Inferior parietal cortex (tissue), 1 donor: ENCODE measurements at regions not wholly inside any gene's neighbourhood (a gene's known extent, or its start where the extent isn't known, plus 50 kb on each side); places are given as distances from the start of the nearest gene placed in this dataset.
"Not testable (repeated sequence)": the region's sequence is repeated elsewhere in the genome, so short reads cannot be mapped to it uniquely, and the experiment has no call there.

Experiments used
- DNase-seq: peaks from one replicate; pipeline ENCODE4 v3.0.0-alpha.2; 2016; ENCODE audit errors: extremely low spot score

DNA sequence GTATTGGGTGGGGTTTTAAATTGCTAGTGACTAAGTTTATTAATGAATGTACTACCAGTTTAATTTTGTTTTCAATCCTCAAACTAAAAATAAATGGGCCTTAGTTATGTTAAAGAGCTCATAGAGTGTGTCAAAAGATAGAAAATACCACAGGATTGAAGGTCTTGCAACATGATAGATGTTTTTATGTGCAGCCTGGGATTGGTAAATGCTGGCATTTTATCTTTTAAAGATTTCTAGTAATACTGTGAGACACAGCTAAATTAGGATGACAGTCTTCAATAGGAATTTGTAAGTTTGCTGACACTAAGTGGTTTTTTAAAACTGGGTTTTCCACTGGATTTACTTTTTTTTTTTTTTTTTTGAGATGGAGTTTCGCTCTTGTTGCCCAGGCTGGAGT, 122.3 kb downstream of the HAUS1 start:
- no peak for DNase-seq

DNA sequence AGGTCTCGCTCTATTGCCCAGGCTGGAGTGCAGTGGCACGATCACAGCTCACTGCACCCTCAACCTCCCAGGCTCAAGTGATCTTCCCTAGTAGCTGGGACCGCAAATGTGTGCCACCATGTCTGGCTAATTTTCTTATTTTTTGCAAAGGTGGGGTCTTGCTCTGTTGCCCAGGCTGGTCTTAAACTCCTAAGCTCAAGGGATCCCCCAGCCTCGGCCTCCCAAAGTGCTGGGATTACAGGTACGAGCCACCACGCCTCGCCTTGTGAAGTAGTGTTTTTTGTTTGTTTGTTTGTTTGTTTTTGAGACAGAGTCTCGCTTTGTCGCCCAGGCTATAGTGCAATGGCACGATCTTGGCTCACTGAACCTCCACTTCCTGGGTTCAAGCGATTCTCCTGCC, 125.5 kb downstream of the HAUS1 start:
- not testable (repeated sequence) for DNase-seq

DNA sequence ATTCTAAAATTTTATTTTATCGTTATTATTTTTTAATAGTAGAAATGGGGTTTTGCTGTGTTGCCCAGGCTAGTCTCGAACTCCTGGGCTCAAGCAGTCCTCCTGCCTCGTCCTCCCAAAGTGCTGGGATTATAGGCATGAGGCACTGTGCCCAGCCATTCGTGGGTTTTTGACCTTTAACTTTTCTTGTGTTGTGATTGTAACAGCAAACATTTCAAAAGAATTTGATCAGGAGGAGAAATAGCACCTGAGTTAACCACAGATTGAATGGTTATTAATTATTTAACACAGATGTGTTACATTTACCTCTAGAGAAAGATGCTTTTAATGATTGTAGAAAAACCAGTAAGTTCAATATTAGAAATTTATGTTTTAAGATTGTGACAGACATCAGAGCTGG, 132.0 kb downstream of the HAUS1 start:
- DNase-seq: no peak

DNA sequence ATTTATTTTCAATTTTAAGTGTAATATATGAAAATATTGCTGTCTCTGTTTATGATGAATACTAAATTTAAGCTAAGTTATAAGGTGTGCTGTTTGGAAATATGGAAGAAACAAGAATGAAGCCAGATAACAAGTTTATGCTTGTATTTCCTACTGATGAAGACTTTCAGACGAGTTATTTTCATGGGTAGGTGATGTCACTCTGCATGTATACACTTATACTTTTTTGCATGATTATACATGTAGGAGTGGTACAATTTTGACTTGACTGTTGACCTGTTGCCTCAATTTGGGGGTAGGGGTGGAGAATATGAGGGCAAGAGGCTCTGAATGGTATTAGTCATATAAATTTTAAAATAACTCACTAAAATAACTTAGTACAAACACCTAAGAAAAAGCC, 133.7 kb downstream of the HAUS1 start:
- no peak for DNase-seq

DNA sequence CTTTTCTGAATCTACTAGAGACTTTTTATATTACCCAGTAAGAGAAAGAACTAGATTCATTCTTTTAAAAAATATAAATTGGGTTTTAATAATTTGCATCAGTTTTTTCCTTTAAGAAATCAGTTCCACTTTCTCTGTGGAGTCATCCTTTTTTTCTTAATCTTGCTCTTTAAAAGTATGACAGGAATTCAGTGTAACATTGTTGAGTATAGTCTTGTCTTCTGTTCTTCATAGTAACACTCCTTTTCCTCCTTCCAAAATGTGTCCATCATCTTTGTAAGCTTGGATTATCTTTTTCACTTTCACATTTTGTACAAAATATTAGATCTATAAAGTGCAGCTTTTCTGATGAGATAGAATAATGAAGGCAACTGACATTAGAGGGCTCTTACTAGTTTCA, 135.4 kb downstream of the HAUS1 start:
- no peak for DNase-seq

DNA sequence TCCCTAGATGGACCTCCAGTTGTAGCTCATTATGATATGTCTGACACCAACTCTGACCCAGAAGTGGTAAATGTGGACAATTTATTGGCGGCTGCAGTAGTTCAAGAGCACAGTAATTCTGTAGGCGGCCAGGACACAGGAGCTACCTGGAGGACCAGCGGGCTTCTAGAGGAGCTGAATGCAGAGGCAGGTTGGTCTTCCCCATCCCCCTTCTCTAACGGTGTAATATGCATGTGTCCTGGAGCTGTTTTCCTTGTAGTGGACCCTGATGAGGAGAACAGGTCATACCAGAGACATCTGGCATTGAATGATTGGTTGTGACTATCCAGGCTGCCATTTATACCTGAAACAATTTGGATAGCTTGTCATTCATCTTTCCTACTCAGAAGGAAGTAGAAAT, 135.8 kb downstream of the HAUS1 start:
- DNase-seq: no peak

DNA sequence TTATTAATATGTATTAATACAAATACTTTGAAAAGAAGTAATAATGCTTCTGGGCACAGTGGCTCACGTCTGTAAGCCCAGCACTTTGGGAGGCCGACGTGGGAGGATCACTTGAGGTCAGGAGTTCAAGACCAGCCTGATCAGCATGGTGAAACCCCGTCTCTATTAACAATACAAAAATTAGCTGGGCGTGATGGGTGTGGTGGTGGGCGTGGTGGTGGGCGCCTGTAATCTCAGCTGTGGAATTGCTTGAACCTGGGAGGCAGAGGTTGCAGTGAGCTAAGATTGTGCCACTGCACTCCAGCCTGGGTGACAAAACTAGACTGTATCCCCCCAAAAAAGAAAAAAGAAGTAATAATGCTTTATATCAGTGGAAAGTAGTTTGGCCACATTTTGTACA, 137.2 kb downstream of the HAUS1 start:
- not testable (repeated sequence) for DNase-seq

DNA sequence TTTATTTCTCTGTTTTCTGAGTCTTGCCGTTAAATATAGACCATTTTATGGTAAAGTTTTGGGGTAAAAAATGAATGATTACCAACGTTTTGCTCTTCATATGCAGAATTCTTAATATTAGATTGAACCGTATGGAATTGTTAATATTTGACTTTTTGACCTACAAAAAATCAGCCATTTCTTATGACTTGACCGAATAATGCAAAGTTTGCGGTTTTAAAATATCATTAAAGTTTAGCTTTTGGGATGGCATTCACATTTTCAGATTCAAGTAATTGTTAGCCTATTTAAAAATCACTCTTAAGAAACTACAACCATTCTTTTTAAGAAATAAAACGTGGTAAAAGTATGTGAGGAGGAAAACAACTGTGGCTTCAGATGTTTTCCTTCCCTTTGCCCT, 138.0 kb downstream of the HAUS1 start:
- DNase-seq: no peak

DNA sequence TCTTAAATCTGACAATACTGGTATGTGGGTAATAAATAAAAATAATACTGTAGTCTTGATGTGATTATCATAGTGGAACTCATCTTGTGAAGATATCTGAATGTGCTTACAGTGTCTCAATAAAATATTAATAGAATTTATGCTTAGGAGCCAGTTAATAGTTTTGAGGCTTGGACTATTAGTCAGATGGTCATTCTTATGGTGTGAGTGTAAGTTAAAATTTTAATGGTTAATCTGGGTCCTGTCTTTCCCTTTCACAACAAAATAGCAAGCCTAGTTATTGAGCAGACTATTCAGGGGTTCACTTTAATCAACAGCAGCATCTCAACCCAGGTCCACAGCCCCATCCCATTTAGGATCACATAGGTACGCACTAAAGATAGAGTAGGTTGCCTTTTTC, 138.9 kb downstream of the HAUS1 start:
- no peak for DNase-seq

DNA sequence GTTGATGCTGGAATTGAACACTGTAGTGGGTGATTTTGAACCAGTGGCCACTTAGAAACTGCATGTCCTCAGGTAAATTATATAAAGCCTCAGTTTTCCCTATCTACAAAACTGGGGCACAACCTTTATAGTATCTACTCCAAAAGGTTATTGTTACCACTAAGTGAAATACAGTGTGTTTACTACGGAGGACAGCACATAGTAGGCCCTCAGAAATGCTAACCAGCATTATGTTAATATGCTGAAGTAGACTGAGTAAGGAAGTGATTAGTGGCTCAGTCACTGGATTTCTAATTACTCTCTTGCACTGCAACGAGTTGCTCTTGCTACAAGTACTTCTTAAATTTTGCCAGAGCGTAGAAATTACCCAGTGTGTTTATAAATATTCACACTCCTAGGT, 139.5 kb downstream of the HAUS1 start:
- no peak for DNase-seq

DNA sequence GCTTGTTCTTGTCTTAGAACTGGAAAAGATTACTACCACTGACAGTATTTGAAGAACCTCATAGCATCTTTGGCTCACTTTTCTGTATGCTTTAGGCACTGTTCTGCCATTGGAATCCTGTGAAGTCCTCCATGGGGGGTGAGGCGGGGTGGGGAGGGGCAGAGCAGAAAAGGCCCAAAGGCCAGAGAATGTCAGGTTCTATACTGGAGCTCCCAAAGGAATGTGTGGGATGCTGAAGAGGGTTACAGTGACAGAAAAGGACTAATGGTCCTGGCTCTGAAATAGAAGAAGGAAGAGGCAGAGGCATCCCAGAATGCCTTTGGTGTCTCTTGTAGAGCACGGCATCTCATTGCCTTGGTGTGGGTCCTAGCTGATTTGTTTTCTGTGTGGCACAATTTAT, 141.9 kb downstream of the HAUS1 start:
- DNase-seq: no peak

DNA sequence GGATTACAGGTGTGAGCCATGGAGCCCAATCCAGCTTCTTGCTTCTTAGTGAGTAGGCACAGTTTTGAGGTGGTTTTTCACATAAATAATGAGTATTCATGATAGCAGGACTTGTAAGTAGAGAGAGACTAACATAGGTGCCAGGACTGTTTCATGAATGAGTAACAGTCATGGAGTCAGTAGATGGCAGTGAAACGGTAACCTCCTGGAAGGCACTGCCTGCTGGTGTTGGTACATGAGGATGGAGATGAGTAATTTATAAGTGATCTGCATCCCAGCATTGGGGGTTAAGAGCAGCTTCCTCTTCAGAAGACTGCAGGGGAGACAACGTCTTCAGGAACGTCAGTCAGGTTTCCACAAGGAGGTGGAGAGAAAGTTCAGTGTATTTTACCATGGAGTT, 143.8 kb downstream of the HAUS1 start:
- no peak for DNase-seq

DNA sequence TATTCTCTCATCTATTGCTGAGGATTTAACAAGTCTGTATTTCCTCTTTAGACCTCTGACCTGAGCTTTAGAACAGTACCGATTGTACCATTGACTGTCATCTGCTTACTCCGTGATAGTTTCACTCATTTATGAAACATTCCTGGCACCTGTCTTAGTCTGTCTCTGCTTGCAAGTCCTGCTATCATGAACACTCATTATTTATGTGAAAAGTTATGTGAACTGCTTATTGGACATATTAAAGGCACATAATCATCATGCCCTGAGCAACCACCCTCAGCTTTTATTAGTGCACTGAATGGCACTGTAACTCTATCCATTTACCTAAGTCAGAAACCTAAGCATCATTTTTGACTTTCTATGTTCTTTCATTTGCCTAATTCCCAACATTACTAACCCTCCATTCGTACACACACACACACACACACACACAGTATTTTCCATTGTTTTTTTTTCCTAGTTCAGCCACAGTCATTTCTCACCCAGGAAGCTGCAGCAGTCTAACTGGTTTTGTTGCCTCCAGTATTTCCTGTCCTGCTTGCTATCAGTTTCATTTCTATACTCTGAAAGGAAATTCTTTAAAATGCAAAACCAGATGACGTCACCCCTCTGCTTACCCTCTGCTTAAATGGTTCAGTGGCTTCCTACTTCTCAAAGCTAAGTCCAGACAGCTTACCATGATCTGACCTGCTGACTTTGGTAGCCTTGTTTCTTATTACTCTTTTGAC, 146.1 kb downstream of the HAUS1 start:
- no peak for DNase-seq

DNA sequence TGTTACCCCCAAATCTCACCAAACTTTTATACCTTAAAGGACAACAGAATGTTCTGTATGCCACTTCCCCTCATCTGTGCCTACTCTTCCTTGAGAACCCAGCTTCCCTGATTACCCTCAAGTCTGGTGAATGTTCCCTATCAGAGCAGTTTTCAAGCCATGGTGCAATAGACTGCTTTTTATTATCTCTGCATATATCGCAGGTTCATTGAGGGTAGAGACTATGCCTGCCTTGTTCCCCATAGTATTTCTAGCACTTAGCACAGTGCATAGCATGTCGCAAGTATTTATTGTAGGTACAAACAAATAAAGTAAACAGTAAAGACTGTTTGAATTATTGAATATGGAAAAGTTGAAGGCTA, 146.6 kb downstream of the HAUS1 start:
- no peak for DNase-seq

DNA sequence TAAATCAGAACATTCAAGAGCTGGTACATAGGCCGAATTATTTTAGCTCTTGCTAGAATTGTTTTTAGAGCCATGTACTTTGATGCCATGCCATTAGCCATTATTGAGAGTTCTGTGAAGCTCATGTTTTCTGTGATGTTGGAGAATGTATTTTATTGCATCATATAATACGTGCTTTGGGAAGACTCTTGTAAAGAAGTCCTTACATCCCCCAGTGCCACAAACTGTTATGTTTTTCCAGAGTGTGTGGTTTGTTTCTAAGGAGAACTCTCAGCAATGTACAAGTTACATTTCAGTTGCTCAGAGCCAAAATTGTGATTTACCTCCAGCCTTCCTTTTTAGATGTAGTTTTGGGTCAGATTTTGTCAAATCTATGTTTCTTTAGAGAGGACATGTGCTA, 148.6 kb downstream of the HAUS1 start:
- no peak for DNase-seq

DNA sequence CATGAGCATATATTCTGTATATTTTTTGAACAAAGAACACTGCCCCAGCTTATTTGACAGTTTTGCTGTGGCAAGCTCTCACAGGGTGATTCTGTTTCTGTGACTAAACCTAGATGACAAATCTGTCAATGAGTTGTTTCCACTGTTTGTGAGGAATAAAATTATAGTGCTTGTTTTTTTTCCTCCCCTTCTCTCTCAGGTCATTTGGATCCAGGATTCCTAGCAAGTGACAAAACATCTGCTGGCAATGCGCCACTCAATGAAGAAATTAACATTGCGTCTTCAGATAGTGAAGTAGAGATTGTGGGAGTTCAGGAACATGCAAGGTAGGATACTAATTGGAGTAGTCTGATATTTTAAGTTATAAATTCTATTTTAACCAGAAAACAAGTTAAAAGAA, 149.3 kb downstream of the HAUS1 start:
- no peak for DNase-seq

DNA sequence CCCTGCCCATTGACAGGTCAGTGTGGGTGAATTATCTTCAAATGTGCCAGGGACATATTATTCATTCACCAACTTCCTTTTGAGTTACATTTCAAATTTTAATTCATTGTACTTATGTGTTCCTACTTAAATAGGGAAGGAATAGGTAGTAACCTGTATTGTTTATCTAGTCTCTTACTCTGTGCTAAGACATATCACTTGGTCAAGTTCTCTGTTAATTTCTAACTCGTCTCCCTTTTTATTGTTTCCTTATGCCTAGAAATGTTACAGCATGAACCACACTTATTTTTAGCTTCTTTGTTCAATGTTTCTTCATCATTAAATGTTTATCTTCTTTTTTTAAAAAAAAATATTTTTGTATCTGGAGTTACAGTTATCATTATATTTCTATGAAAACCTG, 151.9 kb downstream of the HAUS1 start:
- no peak for DNase-seq

DNA sequence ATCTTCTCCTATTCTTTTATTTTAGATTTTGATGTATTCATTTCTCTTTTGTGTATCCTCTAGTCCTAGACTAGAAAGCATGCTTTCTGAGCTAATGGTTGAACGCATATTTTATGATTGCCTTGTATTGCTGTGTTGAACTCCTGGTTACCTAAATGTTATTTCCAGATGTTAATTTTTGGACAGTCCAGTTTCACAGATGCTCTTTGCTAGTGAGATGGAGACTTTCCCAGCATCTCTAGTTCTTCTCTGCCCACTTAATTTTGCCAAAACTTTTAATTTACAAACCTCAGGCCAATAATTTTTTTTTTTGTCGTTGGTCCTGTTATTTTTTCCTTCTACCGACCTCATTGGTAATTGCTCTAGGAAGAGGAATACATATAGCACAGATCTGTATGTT, 153.2 kb downstream of the HAUS1 start:
- DNase-seq: no peak

DNA sequence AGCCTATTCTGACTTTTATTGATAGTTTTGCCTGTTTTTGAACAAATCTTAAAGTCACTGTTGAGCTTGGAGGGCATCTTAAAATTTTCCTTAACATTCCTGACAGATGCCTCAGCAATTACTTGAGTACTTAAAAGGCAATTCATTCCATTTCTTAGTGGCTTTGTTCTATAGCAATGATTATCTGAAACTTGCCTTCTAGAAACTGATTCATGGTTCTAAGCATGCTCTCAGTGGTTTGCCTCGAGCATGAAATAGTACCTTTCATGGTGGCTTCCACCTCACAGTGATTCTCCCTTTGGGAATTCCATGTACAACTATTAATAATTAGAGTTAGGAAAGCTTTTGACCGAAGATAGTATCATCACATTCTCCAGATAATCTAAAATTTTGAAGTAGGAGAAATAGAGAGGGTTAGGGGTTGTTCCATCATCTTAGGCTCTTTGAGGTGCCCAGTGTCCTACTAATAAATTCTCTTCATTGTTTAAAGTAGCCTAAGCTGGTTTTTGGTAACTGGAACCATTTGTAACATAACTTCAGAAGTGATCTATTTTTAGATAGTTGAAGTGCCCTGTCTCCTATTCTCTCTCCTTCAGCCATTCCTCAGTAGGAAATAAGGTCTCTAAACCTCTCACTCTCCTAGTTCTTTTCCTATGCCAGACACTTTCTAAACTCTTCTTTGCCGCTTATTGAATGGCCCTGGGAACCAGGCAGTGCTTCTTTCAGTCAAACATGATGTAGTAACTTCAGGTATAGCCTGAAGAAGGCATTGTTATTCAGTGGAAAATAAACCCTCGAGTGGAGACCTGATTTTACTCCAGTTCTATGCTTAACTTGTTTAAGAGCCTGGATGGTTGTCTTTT, 156.1 kb downstream of the HAUS1 start:
- no peak for DNase-seq

DNA sequence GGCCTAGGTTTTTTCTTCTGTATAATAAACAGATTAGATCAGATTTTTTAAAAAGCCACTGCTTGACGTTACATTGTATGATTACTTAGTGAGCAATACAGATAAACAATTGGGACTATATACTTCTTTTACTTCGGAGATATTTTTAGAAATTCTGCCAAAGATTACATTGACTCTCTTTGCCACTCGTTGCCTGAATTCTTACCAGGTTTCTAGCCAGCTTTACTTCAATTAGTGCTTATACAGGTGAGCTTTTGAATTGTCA, 156.6 kb downstream of the HAUS1 start:
- DNase-seq: no peak

DNA sequence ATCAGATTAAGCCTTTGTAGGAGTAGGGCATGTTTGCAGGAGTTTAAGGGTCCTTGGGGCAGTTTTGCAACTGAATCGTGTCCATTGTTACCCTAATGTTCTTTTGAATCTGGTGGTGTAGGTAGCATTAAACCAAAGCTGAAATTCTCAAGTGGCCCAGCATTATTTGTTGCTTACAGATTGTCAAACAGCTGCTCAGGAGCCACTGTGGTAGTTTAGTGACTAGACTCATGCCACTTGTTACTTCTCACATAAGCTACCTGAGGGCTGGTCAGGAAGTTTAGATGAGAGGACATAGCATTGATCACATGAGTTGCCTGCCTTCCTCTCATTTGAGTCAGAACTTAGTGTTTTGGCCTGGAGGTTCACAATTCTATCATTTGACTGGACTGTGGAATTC, 157.6 kb downstream of the HAUS1 start:
- DNase-seq: no peak

DNA sequence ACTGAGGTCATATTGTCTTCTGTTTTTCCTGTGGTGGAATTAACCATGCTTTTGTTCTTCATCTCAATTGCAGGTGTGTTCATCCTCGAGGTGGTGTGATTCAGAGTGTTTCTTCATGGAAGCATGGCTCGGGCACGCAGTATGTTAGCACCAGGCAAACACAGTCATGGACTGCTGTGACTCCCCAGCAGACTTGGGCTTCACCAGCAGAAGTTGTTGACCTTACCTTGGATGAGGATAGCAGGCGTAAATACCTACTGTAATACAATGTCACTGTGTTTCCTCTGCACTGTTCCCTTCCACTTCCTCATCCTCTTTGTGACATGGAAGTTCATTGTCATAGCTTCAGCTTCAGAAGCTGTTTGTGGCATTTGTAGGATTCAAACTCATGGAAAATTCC, 158.7 kb downstream of the HAUS1 start:
- no peak for DNase-seq

DNA sequence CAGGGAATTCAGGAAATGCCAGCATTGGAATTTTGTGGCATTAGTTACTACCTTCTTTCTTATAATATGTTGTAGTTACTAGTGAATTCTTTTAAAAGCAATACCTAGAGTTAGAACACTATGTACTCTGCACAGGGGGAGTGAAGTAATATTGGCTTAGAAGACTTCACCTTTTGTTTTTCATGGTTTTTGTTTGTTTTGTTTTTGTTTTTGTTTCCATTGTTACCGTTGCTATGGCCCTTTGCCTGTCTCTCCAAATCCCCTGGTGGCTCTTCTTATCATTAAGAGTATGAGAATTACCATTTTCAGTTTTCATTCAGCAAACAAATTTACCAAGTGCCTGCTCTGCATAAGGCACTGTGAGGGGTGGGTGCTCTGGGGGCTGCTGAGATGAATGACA, 160.1 kb downstream of the HAUS1 start:
- no peak for DNase-seq
